ENCODE measurements at regions not wholly inside any gene's neighbourhood (a gene's known extent, or its start where the extent isn't known, plus 50 kb on each side); places are given as distances from the start of the nearest gene placed in this dataset.

- H3K27ac ChIP-seq (ENCODE audit: low read depth in 1 of 2, low read length in 2 of 2): no peak overlapping the region
- no peaks in the 10 kb centered on the region for H3K27me3 ChIP-seq (ENCODE audit: control insufficient read depth in 2 of 2, insufficient read depth in 2 of 2, low read length in 2 of 2)
- no peak overlapping the region for H3K27ac Mint-ChIP-seq
- peaks cover 0 to 3% (median 0%) of the 10 kb centered on the region in 7 donors for H3K9me3 Mint-ChIP-seq
- no peak for TF ChIP-seq CTCF (IDR thresholded peaks at IDR 0.05)
- no peak for DNase-seq
- no peaks in the 10 kb centered on the region for H3K9me3 ChIP-seq (replicated peaks in 1 of 2; ENCODE audit: control insufficient read depth in 1 of 2, insufficient read depth in 1 of 2, low read length in 2 of 2)
- H3K4me1 ChIP-seq (ENCODE audit: control insufficient read depth in 1 of 2, insufficient read depth in 2 of 2, low read length in 2 of 2): no peaks in the 10 kb centered on the region
- WGBS (ENCODE audit: insufficient coverage): 60% methylated on average over 1 of the region's 3 CpGs
- H3K4me3 Mint-ChIP-seq: no peak overlapping the region
- H4K20me1 ChIP-seq (ENCODE audit: insufficient read depth, low read length): no peaks in the 10 kb centered on the region
- peaks cover 0 to 2% (median 0%) of the 10 kb centered on the region in 3 donors for H3K27me3 Mint-ChIP-seq (ENCODE audit: low read depth in 3 of 3)
- no peaks in the 10 kb centered on the region for H3K36me3 ChIP-seq (replicated peaks in 1 of 2; ENCODE audit: control insufficient read depth in 1 of 2, insufficient read depth in 2 of 2, low read length in 2 of 2)
- no peak overlapping the region for H3K4me3 ChIP-seq (replicated peaks in 1 of 3; ENCODE audit: low read depth in 2 of 3, low read length in 3 of 3)
- intact Hi-C loops (cut with micrococcal nuclease): no loop called here
- no peak overlapping the region for H3K9ac ChIP-seq (ENCODE audit: insufficient read depth, low read length, poor library complexity, severe bottlenecking)
- no peaks in the 10 kb centered on the region for H3K4me1 Mint-ChIP-seq
- H3K36me3 Mint-ChIP-seq: no peaks in the 10 kb centered on the region
- no peak overlapping the region for H3K4me2 ChIP-seq (replicated peaks; ENCODE audit: extremely low read depth, low read length, poor library complexity, severe bottlenecking)
- H2AFZ ChIP-seq (ENCODE audit: insufficient read depth, low read depth, low read length, poor library complexity, severe bottlenecking): no peak overlapping the region
- no peaks in the 10 kb centered on the region for H3K79me2 ChIP-seq (ENCODE audit: insufficient read depth, low read length)
Observed at GRCh38 chr14:46480817-46481216, 170.8 kb downstream of the RPL10L start.

GRCh38 chr14:46472261-46472660, 179.3 kb downstream of the RPL10L start:
- no peak overlapping the region for H3K4me3 Mint-ChIP-seq
- no peak overlapping the region for H3K4me2 ChIP-seq (replicated peaks; ENCODE audit: extremely low read depth, low read length, poor library complexity, severe bottlenecking)
- H3K9me3 Mint-ChIP-seq: peaks cover 0 to 1% (median 0%) of the 10 kb centered on the region in 7 donors
- no peak overlapping the region for H3K27ac Mint-ChIP-seq
- no peak for DNase-seq
- no peaks in the 10 kb centered on the region for H4K20me1 ChIP-seq (ENCODE audit: insufficient read depth, low read length)
- TF ChIP-seq CTCF (IDR thresholded peaks at IDR 0.05): no peak
- no peaks in the 10 kb centered on the region for H3K27me3 Mint-ChIP-seq (ENCODE audit: low read depth in 3 of 3)
- H3K36me3 Mint-ChIP-seq: no peaks in the 10 kb centered on the region
- no peaks in the 10 kb centered on the region for H3K4me1 Mint-ChIP-seq
- intact Hi-C loops (cut with micrococcal nuclease): no loop called here
- no peaks in the 10 kb centered on the region for H3K27me3 ChIP-seq (ENCODE audit: control insufficient read depth in 2 of 2, insufficient read depth in 2 of 2, low read length in 2 of 2)
- no peaks in the 10 kb centered on the region for H3K79me2 ChIP-seq (ENCODE audit: insufficient read depth, low read length)
- H3K9ac ChIP-seq (ENCODE audit: insufficient read depth, low read length, poor library complexity, severe bottlenecking): no peak overlapping the region
- H2AFZ ChIP-seq (ENCODE audit: insufficient read depth, low read depth, low read length, poor library complexity, severe bottlenecking): no peak overlapping the region
- no peaks in the 10 kb centered on the region for H3K9me3 ChIP-seq (replicated peaks in 1 of 2; ENCODE audit: control insufficient read depth in 1 of 2, insufficient read depth in 1 of 2, low read length in 2 of 2)
- H3K4me1 ChIP-seq (ENCODE audit: control insufficient read depth in 1 of 2, insufficient read depth in 2 of 2, low read length in 2 of 2): no peaks in the 10 kb centered on the region
- no peaks in the 10 kb centered on the region for H3K36me3 ChIP-seq (replicated peaks in 1 of 2; ENCODE audit: control insufficient read depth in 1 of 2, insufficient read depth in 2 of 2, low read length in 2 of 2)
- WGBS (ENCODE audit: insufficient coverage): no CpG with 5 or more reads among the region's 2 CpGs
- H3K27ac ChIP-seq (ENCODE audit: low read depth in 1 of 2, low read length in 2 of 2): no peak overlapping the region
- no peak overlapping the region for H3K4me3 ChIP-seq (replicated peaks in 1 of 3; ENCODE audit: low read depth in 2 of 3, low read length in 3 of 3)
